GM23338 (cell line): ENCODE measurements at regions not wholly inside any gene's neighbourhood (a gene's known extent, or its start where the extent isn't known, plus 50 kb on each side); places are given as distances from the start of the nearest gene placed in this dataset.

ENCODE experiments used
- TF ChIP-seq, protein P1 (sequence below), 2 experiments: fragments of 200-600 bp in 1 of 2; sonication (generic) in 1 of 2; conservative IDR thresholded peaks; 2 replicates each; pipeline versions ENCODE4 v1.5.1 to v1.6.1; 2016 to 2017; ENCODE audit warnings: antibody characterized with exemption in 2 of 2, low read depth in 2 of 2, mild to moderate bottlenecking in 2 of 2, moderate library complexity in 1 of 2
- TF ChIP-seq, protein P2 (sequence below): IDR thresholded peaks from 2 replicates; pipeline ENCODE4 v1.6.1; 2016; ENCODE audit warnings: antibody characterized with exemption

DNA sequence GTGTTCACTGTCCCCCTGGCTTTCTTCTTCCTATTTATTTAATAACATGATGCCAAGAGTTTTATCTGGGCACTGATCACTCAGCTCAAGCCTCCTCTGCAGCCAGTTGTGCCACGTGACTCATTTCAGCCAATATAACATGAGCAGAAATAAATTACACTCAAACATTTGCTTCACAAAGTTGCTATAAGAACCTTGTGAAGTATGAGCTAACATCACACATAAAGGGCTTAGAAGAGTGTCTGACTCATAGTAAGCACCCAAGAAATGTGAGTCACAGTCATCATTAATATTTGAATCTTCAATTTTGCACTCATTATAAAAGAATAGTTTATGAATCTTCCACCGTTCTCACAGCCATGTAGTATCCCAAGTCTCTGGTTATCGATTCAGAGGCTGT lies 414.6 kb upstream of the NPVF start:
- TF ChIP-seq, protein P1, sequence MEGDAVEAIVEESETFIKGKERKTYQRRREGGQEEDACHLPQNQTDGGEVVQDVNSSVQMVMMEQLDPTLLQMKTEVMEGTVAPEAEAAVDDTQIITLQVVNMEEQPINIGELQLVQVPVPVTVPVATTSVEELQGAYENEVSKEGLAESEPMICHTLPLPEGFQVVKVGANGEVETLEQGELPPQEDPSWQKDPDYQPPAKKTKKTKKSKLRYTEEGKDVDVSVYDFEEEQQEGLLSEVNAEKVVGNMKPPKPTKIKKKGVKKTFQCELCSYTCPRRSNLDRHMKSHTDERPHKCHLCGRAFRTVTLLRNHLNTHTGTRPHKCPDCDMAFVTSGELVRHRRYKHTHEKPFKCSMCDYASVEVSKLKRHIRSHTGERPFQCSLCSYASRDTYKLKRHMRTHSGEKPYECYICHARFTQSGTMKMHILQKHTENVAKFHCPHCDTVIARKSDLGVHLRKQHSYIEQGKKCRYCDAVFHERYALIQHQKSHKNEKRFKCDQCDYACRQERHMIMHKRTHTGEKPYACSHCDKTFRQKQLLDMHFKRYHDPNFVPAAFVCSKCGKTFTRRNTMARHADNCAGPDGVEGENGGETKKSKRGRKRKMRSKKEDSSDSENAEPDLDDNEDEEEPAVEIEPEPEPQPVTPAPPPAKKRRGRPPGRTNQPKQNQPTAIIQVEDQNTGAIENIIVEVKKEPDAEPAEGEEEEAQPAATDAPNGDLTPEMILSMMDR (conservative IDR thresholded peaks at IDR 0.05; ENCODE audit: low read depth in 2 of 2): no peak
- TF ChIP-seq, protein P2, sequence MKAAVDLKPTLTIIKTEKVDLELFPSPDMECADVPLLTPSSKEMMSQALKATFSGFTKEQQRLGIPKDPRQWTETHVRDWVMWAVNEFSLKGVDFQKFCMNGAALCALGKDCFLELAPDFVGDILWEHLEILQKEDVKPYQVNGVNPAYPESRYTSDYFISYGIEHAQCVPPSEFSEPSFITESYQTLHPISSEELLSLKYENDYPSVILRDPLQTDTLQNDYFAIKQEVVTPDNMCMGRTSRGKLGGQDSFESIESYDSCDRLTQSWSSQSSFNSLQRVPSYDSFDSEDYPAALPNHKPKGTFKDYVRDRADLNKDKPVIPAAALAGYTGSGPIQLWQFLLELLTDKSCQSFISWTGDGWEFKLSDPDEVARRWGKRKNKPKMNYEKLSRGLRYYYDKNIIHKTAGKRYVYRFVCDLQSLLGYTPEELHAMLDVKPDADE: no peak
